ENCODE measurements at regions not wholly inside any gene's neighbourhood (a gene's known extent, or its start where the extent isn't known, plus 50 kb on each side); places are given as distances from the start of the nearest gene placed in this dataset.
A peak's percentile ranks its signal among the peaks of the same experiment; 100 is the strongest.
"Not testable (repeated sequence)": the region's sequence is repeated elsewhere in the genome, so short reads cannot be mapped to it uniquely, and the experiment has no call there.

DNA sequence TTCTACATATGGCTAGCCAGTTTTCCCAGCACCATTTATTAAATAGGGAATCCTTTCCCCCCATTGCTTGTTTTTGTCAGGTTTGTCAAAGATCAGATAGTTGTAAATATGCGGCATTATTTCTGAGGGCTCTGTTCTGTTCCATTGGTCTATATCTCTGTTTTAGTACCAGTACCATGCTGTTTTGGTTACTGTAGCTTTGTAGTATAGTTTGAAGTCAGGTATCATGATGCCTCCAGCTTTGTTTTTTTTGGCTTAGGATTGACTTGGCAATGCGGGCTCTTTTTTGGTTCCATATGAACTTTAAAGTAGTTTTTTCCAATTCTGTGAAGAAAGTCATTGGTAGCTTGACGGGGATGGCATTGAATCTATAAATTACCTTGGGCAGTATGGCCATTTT is 60.0 kb upstream of the GPC3 start:
- in situ Hi-C loops (cut with HindIII; ENCODE audit: low pct_unique_long_range_greater_than_20kb, low sequenced_read_pairs); DNase-seq (ENCODE audit: low read depth, low spot score): not testable (repeated sequence)

DNA sequence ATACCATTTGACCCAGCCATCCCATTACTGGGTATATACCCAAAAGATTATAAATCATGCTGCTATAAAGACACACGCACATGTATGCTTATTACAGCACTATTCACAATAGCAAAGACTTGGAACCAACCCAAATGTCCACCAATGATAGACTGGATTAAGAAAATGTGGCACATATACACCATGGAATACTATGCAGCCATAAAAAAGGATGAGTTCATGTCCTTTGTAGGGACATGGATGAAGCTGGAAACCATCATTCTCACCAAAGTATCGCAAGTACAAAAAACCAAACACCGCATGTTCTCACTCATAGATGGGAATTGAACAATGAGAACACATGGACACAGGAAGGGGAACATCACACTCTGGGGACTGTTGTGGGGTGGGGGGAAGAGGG is 81.7 kb upstream of the GPC3 start:
- DNase-seq (ENCODE audit: low read depth, low spot score); in situ Hi-C loops (cut with HindIII; ENCODE audit: low pct_unique_long_range_greater_than_20kb, low sequenced_read_pairs): not testable (repeated sequence)

DNA sequence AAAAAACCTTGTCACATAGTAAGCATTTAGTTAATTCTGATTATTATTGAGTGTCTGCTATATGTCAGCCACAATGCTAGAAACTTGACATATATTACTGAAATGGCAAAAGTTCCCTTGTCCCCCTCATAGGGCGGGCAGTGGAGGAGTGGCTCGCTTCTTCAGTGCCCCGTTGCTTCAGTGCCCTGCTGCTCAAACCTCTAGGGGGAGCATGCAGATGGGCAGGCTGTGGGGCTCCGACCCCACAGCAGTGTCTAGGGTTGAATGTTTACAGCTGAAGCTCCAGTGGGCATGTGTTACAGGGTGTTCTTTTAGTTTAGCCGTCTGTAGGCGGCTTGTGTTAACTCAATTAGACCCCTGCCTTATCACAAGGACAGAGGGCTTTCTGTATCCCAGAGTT is 86.5 kb upstream of the GPC3 start:
- in situ Hi-C loops (cut with HindIII; ENCODE audit: low pct_unique_long_range_greater_than_20kb, low sequenced_read_pairs): not testable (repeated sequence)
- peak; percentile 1 for DNase-seq (ENCODE audit: low read depth, low spot score)

DNA sequence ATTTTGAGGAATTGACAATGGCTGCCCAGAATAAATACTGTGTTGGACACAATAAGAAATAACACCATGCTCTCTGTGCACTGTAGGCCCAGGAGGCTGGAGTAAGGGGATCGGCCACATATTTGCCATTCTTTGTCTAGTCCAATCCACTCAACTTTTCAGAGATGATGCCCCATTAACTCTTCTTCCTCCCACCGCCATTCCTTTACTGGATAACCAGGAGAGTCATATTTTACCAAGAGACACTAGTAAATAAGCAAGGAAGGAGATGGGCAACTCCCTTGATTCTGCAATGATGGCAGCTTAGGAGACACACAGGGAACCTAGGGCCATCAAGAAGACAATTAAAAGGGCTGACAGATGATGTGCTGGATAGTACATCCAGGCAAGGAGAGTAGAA is 87.9 kb upstream of the GPC3 start:
- DNase-seq (ENCODE audit: low read depth, low spot score): no peak
- in situ Hi-C loops (cut with HindIII; ENCODE audit: low pct_unique_long_range_greater_than_20kb, low sequenced_read_pairs): no loop called here

DNA sequence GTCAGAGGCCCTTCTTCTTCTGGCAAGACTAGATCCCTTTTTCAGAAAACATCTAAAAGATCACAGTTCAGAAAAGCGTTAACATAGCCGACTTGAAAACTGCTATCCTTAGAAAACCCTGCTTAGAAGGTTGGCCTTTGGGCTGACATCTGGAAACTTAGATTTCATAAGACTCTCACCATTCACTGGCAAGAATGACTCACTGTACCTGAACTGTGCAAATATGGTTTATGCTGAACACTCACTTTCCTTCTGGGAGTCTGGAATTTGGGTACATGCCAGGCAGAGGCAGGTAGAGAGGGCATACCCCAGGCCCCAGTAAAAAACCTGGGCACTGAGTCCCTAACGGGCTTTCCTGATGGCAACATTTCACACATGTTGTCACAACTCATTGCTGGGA is 88.8 kb upstream of the GPC3 start:
- in situ Hi-C loops (cut with HindIII; ENCODE audit: low pct_unique_long_range_greater_than_20kb, low sequenced_read_pairs): no loop called here

DNA sequence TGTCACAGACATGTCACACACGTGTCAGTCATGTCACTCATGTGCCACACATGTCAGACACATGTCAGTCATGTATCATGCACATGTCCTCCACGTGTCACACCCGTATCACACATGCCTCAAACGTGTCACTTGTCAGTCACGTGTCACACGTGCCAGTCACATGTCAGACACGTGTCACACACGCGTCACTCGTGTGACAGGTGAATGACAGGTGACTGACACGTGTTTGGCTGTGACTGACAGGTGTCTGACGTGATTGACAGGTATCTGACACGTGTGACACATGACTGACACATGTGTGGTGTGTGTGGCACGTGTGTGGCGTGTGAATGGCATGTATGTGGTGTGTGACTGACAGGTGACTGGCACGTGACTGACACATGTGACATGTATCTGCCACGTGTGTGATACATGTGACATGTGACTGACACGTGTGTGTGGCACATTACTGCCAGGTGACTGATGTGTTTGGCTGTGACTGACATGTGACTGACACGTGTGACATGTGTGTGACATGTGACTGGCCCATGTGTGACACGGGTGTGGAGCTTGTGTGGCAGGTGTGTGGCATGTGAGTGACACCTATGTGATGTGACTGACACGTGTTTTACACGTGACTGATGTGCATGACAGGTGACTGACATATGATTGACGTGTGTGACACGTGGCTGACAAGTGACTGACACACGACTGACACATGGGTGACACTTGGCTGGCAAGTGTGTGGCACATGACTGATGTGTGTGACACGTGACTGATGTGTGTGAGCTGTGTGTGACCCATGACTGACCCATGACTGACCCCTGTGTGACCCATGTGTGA is 90.7 kb upstream of the GPC3 start:
- in situ Hi-C loops (cut with HindIII; ENCODE audit: low pct_unique_long_range_greater_than_20kb, low sequenced_read_pairs): no loop called here
- DNase-seq (ENCODE audit: low read depth, low spot score): no peak

More for the DNA sequence above, 88.8 kb upstream of the GPC3 start:
- no peak for DNase-seq (ENCODE audit: low read depth, low spot score)

DNA sequence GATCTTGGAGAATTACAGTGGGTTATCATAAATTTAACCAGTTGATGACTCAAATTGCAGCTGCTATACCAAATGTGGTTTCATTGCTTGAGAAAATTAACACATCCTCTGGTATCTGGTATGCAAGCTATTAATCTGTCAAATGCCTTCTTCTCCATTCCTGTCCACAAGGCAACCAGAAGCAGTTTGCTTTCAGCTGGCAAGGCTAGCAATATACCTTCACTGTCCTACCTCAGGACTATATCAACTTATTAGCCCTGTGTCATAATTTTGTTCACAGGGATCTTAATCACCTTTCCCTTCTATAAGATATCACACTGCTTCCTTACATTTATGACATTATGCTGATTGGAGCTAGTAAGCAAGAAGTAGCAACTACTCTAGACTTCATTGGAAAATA is 110.0 kb upstream of the GPC3 start:
- no peak for DNase-seq (ENCODE audit: low read depth, low spot score)
- in situ Hi-C loops (cut with HindIII; ENCODE audit: low pct_unique_long_range_greater_than_20kb, low sequenced_read_pairs): no loop called here

DNA sequence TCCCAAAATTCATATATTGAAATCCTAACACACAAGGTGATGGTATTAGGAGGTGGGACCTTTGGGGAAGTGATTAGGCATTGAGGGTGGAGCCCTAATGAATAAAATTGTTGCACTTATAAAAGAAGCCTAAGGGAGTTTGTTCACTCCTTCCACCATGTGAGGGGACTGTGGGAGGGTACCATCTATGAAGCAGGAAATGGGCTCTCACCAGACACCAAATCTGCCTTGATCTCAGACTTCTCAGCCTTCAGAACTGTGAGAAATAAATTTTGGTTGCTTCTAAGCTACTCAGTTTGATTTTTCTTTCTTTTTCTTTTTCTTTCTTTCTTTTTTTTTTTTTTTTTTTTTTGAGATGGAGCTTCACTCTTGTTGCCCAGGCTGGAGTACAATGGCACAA is 116.2 kb upstream of the GPC3 start:
- no peak for DNase-seq (ENCODE audit: low read depth, low spot score)
- in situ Hi-C loops (cut with HindIII; ENCODE audit: low pct_unique_long_range_greater_than_20kb, low sequenced_read_pairs): no loop called here

DNA sequence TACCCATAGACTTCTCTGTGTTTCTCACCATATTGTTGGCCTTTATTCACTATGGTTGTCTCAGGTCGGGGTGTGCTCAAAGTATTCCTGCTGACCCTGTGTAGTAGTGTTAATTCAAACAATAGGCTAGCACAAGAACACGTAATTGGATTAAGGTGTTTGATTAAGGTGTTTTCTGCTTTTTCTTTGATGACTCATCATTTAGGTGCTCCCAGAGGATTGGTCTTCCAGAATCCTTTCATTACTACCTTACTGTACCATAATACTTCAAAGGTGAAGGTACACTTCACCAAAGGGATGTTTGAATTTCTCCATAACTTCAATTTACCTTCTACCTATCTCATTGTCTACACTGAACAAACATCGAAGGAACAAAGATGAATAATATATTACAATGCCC is 121.7 kb upstream of the CCDC160 start:
- in situ Hi-C loops (cut with HindIII; ENCODE audit: low pct_unique_long_range_greater_than_20kb, low sequenced_read_pairs): no loop called here

DNA sequence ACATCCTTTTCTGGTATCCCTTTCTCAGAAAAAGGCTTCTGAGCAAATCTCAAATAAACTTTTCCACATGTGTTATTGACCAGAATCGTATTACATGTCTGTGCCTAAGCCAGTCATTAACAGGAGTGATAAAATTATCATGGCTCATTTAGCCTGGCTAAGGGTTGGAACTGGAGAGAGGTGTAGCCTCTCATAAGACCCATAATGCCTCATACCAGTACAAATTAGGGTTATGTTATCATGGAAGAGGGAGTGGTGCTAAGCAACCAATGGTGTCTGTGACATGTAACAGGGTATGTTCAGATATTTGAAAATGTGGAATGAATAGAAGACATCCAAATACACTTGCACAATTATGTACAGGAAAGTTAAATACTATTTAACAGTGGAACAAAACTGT is 99.6 kb upstream of the CCDC160 start:
- in situ Hi-C loops (cut with HindIII; ENCODE audit: low pct_unique_long_range_greater_than_20kb, low sequenced_read_pairs): no loop called here
- DNase-seq (ENCODE audit: low read depth, low spot score): no peak

More for the DNA sequence above, 121.7 kb upstream of the CCDC160 start:
- no peak for DNase-seq (ENCODE audit: low read depth, low spot score)

DNA sequence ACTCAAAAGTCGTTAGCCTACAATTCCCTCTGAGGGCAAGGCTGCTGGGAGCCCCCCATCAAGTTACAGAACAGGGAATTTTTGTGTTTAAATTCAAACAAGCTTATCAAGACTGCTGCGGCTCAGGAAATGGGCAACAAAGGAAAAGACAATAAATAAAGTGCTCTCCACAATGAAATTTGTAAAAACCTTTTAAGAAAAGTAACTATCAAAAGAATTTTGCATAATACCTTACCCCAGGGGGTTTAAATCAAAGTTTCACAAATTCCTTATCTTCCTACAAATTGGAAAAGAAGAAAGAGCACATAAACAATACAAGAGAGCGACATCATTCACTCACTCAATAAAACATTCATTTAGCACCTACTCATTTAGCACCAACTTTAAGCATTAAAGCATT is 97.9 kb upstream of the CCDC160 start:
- in situ Hi-C loops (cut with HindIII; ENCODE audit: low pct_unique_long_range_greater_than_20kb, low sequenced_read_pairs): no loop called here
- no peak for DNase-seq (ENCODE audit: low read depth, low spot score)

DNA sequence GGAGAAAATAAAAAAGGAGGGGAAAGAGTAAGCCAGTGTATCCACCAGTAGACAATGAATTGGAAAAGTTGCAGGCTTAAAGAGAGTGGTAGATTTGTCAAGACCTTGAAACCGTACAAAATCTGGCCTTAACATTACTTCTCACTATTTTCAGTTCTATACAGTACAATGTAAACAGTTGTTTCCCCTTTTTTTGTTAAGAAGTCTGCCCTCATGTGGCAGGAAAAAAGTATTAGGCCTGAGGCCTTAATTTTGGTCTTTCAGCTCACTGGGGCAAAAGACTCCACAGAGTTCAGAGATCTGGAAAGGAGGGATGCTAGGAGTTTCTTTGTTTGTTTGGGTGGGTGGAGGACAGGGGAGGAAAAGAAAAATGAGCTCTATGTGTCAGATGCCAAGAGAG is 92.8 kb upstream of the CCDC160 start:
- in situ Hi-C loops (cut with HindIII; ENCODE audit: low pct_unique_long_range_greater_than_20kb, low sequenced_read_pairs): no loop called here
- DNase-seq (ENCODE audit: low read depth, low spot score): peak; percentile 49

DNA sequence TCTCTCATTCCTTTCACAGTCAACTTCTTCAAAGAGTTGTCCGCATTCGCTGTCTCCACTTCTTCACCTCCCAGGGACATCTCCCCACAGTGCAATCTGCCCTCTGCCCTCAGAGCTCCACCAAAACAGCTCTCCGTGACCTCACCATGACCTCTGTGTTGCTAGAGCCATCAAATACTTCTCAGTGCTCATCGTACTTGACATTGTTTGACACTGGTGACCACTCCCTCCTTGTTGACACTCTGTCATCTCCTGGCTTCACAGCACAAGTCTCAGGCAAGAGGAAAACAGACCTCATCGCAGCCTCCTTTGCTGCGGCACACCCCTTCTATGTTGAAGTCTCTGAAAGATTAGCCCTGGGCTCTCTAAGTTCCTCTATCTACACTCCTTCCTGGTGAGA is 90.5 kb upstream of the CCDC160 start:
- in situ Hi-C loops (cut with HindIII; ENCODE audit: low pct_unique_long_range_greater_than_20kb, low sequenced_read_pairs): no loop called here

DNA sequence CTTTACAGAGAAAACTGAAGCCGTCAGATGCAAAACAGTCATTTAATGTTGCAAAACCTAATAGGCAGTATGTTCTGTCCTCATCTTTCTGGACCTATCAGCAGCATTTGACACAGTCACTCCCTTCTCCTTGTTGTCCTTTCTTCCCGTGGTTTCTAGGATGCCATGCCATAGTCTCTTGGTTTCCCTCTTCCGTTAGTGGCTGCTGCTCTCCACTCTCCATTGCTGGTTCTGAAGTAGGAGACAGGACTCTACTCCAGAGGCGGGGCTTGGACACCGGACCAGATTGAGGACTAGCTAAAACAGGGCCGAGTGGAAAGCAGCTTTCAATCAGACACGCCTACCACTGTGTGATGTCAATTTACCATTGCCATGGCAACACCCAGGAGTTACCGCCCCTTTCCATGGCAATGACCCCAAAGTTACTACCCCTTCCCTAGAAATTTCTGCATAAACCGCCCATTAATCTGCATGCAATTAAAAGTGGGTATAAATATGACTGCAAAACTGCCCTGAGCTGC is 88.8 kb upstream of the CCDC160 start:
- in situ Hi-C loops (cut with HindIII; ENCODE audit: low pct_unique_long_range_greater_than_20kb, low sequenced_read_pairs): no loop called here
- DNase-seq (ENCODE audit: low read depth, low spot score): peak; percentile 24

More for the DNA sequence above, 90.5 kb upstream of the CCDC160 start:
- DNase-seq (ENCODE audit: low read depth, low spot score): no peak

DNA sequence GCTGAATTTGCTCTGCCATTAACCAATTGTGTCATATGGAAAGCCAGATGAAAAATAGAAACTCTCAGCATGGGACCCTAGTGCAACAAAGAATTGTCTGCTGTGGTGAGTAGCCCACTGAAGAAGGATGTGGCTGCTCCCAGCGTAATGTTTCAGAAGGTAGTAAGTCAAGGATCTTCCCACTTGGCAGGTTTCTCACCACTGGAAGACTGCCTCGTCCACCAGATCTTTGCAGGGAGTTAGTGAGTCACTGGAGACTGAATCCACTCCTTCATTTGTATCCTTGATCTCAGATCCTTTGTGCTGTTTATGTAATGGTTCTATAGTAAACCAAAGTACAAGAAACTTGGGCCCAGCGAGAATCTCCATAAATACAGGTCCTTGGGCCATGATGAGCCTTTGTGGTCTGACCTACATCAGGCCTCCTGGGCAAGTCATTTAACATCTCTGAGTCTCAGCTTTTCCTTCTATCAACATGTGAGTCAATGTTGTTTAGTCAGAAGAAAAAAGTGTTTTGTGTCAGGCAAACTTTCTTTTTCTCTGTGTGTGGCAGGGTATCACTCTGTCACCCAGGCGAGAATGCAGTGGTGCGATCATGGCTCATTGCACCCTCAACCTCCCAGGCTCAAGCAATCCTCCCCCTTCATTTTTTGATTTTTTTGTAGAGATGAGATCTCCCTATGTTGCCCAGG is 78.0 kb upstream of the CCDC160 start:
- no peak for DNase-seq (ENCODE audit: low read depth, low spot score)
- in situ Hi-C loops (cut with HindIII; ENCODE audit: low pct_unique_long_range_greater_than_20kb, low sequenced_read_pairs): no loop called here

DNA sequence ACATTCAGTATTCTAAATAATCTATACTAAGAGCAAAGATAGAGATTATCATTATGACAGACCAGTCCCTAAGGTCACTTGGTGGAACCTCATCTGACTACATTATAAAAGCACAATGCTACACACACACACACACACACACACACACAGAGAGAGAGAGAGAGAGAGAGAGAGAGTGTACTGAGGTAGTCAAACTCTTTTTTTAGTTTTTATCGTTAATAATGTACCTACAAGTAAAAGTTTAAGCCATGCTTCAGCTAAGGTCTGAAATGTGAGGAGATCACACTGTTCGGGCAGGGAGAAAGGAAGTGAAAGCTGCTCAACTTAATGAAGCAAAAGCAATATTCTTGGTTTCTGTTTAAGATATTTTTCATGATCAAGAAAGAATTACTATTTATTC is 75.8 kb upstream of the CCDC160 start:
- in situ Hi-C loops (cut with HindIII; ENCODE audit: low pct_unique_long_range_greater_than_20kb, low sequenced_read_pairs): no loop called here
- no peak for DNase-seq (ENCODE audit: low read depth, low spot score)

DNA sequence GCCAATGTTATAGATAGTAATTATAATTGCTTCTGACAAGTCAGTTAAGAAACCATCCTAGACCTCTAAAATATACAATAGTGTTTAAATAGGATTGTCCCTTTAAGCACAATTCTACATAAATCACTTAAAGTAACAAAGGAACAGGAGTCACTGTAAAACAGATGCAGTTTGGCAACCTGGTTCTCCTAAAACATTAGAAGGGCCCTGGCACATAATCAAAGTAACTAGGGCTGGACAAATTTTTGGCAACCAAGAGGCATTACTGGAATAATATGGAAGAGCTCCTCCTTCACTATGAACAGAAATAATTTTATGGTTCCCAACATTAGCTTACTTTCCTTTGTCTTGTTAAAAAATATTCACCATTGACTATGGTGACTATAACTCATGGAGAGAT is 75.0 kb upstream of the CCDC160 start:
- DNase-seq (ENCODE audit: low read depth, low spot score): no peak
- in situ Hi-C loops (cut with HindIII; ENCODE audit: low pct_unique_long_range_greater_than_20kb, low sequenced_read_pairs): no loop called here

DNA sequence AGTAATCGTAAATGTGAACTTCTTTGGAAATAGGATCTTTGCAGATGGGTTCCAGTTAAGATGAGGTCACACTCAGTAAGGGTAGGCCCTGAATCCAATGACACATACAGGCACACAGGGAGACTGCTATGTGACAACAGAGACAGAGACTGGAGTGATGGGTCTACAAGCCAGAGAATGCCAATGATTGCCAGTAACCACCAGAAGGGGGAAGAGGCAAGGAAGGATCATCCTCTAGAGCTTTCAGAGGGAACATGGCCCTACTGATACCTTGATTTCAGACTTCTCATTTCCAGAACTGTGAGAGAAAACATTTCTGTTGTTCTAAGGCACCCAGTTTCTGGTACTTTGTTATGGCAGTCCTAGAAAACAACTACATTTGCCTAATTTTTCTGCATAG is 73.1 kb upstream of the CCDC160 start:
- in situ Hi-C loops (cut with HindIII; ENCODE audit: low pct_unique_long_range_greater_than_20kb, low sequenced_read_pairs): no loop called here

More for the DNA sequence above, 73.1 kb upstream of the CCDC160 start:
- DNase-seq (ENCODE audit: low read depth, low spot score): no peak
